SK-N-SH treated with all-trans-retinoic acid at 6 μM for 48 hours (cell line): ENCODE measurements at regions not wholly inside any gene's neighbourhood (a gene's known extent, or its start where the extent isn't known, plus 50 kb on each side); places are given as distances from the start of the nearest gene placed in this dataset.

Source experiments
- ATAC-seq: fragments of 200-7000 bp; cut with Tn5 transposase; 3 replicates; pipeline ENCODE4 v1.9.1; 2020; ENCODE audit warnings: mild to moderate bottlenecking, moderate library complexity
- ARNTL ChIP-seq: fragments of 450-650 bp; formaldehyde crosslinking; IDR thresholded peaks from 2 replicates; pipeline ENCODE4 v1.5.0; 2020; ENCODE audit warnings: low read depth, mild to moderate bottlenecking, moderate library complexity, borderline replicate concordance
- BACH2 ChIP-seq: fragments of 250-450 bp; sonication (Bioruptor Pico); IDR thresholded peaks from 2 replicates; pipeline ENCODE4 v1.9.0; 2021; ENCODE audit warnings: mild to moderate bottlenecking, borderline replicate concordance
- CSDC2 ChIP-seq: fragments of 250-450 bp; sonication (Bioruptor Pico); IDR thresholded peaks from 2 replicates; pipeline ENCODE4 v1.5.0; 2020; ENCODE audit warnings: mild to moderate bottlenecking, moderate library complexity
- CSRNP3 ChIP-seq: fragments of 250-450 bp; sonication (Bioruptor Pico); IDR thresholded peaks from 2 replicates; pipeline ENCODE4 v1.5.1; 2021; ENCODE audit warnings: mild to moderate bottlenecking, moderate library complexity
- ESRRG ChIP-seq: fragments of 250-450 bp; sonication (Bioruptor Pico); IDR thresholded peaks from 2 replicates; pipeline ENCODE4 v1.6.1; 2021; ENCODE audit warnings: mild to moderate bottlenecking
- GLIS3 ChIP-seq: fragments of 250-450 bp; sonication (Bioruptor Pico); IDR thresholded peaks from 2 replicates; pipeline ENCODE4 v1.5.0; 2020; ENCODE audit warnings: mild to moderate bottlenecking, moderate library complexity
- ISL1 ChIP-seq: fragments of 250-450 bp; sonication (Bioruptor Pico); IDR thresholded peaks from 2 replicates; pipeline ENCODE4 v2.1.2; 2022; ENCODE audit warnings: mild to moderate bottlenecking, moderate library complexity
- OSR1 ChIP-seq: fragments of 250-450 bp; sonication (Bioruptor Pico); IDR thresholded peaks from 2 replicates; pipeline ENCODE4 v1.8.0; 2022; ENCODE audit warnings: moderate library complexity, mild to moderate bottlenecking, inconsistent platforms
- POU6F1 ChIP-seq: fragments of 250-450 bp; sonication (Bioruptor Pico); IDR thresholded peaks from 2 replicates; pipeline ENCODE4 v1.8.0; 2021; ENCODE audit warnings: low read depth, mild to moderate bottlenecking, moderate library complexity, borderline replicate concordance
- PPARA ChIP-seq: fragments of 250-450 bp; sonication (Bioruptor Pico); IDR thresholded peaks from 2 replicates; pipeline ENCODE4 v1.5.0; 2020; ENCODE audit warnings: mild to moderate bottlenecking, borderline replicate concordance
- RARB ChIP-seq: fragments of 250-450 bp; sonication (Bioruptor Pico); IDR thresholded peaks from 2 replicates; pipeline ENCODE4 v1.8.0; 2021; ENCODE audit warnings: mild to moderate bottlenecking, moderate library complexity
- SNAI2 ChIP-seq: fragments of 250-450 bp; sonication (Bioruptor Pico); IDR thresholded peaks from 2 replicates; pipeline ENCODE4 v1.5.0; 2020; ENCODE audit warnings: mild to moderate bottlenecking, moderate library complexity
- TCF4 ChIP-seq: fragments of 250-450 bp; sonication (Bioruptor Pico); IDR thresholded peaks from 2 replicates; pipeline ENCODE4 v1.8.0; 2021; ENCODE audit warnings: mild to moderate bottlenecking, moderate library complexity, borderline replicate concordance
- TSHZ2 ChIP-seq: fragments of 250-450 bp; sonication (Bioruptor Pico); IDR thresholded peaks from 2 replicates; pipeline ENCODE4 v1.5.0; 2020; ENCODE audit warnings: mild to moderate bottlenecking, moderate library complexity
- ZC3H10 ChIP-seq: fragments of 250-450 bp; sonication (Bioruptor Pico); IDR thresholded peaks from 2 replicates; pipeline ENCODE4 v1.5.1; 2021; ENCODE audit warnings: mild to moderate bottlenecking, moderate library complexity
- ZFP3 ChIP-seq: fragments of 250-450 bp; sonication (Bioruptor Pico); IDR thresholded peaks from 2 replicates; pipeline ENCODE4 v1.5.0; 2020; ENCODE audit warnings: mild to moderate bottlenecking, moderate library complexity
- ZFP30 ChIP-seq: fragments of 450-650 bp; formaldehyde crosslinking; IDR thresholded peaks from 2 replicates; pipeline ENCODE4 v1.5.0; 2022; ENCODE audit warnings: mild to moderate bottlenecking, moderate library complexity
- ZNF565 ChIP-seq: fragments of 450-650 bp; formaldehyde crosslinking; conservative IDR thresholded peaks from 2 replicates; pipeline ENCODE4 v1.5.0; 2020; ENCODE audit warnings: low read depth, mild to moderate bottlenecking, moderate library complexity
- ZNF70 ChIP-seq: fragments of 450-650 bp; formaldehyde crosslinking; IDR thresholded peaks from 2 replicates; pipeline ENCODE4 v1.5.0; 2020; ENCODE audit warnings: mild to moderate bottlenecking, moderate library complexity
- TF ChIP-seq, protein P1 (sequence below): fragments of 250-450 bp; sonication (Bioruptor Pico); IDR thresholded peaks from 2 replicates; pipeline ENCODE4 v1.8.0; 2020; ENCODE audit warnings: mild to moderate bottlenecking, moderate library complexity, borderline replicate concordance

DNA sequence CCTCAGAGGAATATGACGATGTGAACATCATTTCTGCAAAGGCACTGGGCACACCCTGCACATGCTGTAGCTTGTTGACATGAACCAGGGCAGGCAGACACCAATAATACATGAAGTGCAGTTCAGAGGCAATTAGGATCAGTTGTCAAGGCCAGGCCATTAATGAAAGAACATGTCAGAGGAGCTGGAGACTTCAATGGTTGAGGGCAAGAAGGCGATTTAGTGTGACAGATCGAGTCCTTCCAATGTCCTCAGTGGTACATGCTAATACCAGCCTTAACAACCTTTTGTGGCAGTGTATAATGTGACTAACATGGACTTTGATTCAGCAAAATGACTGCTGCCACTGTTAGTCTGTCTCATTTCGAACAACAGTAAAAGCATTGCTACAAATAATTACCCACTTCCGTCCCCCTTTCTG, 205.2 kb upstream of the NANOGP8 start:
- ATAC-seq, result no peak

DNA sequence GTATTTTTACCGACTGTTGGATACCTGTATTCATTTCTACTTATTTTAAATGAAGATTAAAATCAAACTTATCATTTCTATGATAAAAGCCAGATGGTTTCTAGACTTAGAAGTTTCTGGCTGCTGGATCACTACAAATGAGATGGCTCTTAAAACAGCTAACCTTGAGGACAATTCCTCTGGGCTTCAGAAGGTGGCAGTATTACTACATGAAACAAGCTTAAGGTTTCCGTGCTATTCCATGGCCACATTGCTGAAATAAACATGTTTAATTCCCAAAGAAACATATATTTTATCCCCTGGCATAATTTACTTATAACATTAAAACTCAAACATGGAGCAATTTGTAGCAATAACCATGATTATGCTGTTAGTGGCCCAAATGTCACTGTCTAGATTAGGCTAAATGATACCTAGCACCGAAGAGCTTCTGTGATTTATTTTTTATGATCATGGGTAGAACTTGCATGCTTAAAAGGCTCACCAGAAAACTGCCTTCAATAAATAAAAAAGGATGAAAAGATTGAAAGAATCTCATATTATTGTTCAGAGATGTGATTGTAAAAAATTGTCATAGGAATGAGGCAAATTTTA, 204.0 kb upstream of the NANOGP8 start:
- ATAC-seq, result peak; percentile 77
- TF ChIP-seq TCF4 (no peak), ARNTL (no peak), ESRRG (CRISPR knock-in tag) (no peak), CSDC2 (CRISPR knock-in tag) (no peak), PPARA (no peak), ZC3H10 (no peak), BACH2 (CRISPR knock-in tag) (no peak), ZFP3 (no peak), ZNF565 (CRISPR knock-in tag) (no peak), POU6F1 (no peak), OSR1 (CRISPR knock-in tag) (no peak), ZNF70 (CRISPR knock-in tag) (no peak), SNAI2 (CRISPR knock-in tag) (no peak)
- TF ChIP-seq, protein P1, sequence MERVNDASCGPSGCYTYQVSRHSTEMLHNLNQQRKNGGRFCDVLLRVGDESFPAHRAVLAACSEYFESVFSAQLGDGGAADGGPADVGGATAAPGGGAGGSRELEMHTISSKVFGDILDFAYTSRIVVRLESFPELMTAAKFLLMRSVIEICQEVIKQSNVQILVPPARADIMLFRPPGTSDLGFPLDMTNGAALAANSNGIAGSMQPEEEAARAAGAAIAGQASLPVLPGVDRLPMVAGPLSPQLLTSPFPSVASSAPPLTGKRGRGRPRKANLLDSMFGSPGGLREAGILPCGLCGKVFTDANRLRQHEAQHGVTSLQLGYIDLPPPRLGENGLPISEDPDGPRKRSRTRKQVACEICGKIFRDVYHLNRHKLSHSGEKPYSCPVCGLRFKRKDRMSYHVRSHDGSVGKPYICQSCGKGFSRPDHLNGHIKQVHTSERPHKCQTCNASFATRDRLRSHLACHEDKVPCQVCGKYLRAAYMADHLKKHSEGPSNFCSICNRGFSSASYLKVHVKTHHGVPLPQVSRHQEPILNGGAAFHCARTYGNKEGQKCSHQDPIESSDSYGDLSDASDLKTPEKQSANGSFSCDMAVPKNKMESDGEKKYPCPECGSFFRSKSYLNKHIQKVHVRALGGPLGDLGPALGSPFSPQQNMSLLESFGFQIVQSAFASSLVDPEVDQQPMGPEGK (CRISPR knock-in tag), result no peak

More for the DNA sequence above, 205.2 kb upstream of the NANOGP8 start:
- TF ChIP-seq TCF4, result no peak
- no peak for TF ChIP-seq TSHZ2
- no peak for TF ChIP-seq ISL1 (CRISPR knock-in tag)
- TF ChIP-seq RARB, result no peak
- no peak for TF ChIP-seq ESRRG (CRISPR knock-in tag)
- TF ChIP-seq SNAI2 (CRISPR knock-in tag), result no peak
- no peak for TF ChIP-seq POU6F1
- TF ChIP-seq PPARA, result no peak
- TF ChIP-seq, protein P1 (CRISPR knock-in tag), result no peak
- TF ChIP-seq CSDC2 (CRISPR knock-in tag), result no peak
- TF ChIP-seq CSRNP3 (CRISPR knock-in tag), result no peak
- TF ChIP-seq OSR1 (CRISPR knock-in tag), result no peak
- no peak for TF ChIP-seq GLIS3 (CRISPR knock-in tag)
- no peak for TF ChIP-seq ZFP3
- no peak for TF ChIP-seq ZFP30 (CRISPR knock-in tag)
